Ovary (tissue), 3 donors: ENCODE measurements at regions not wholly inside any gene's neighbourhood (a gene's known extent, or its start where the extent isn't known, plus 50 kb on each side); places are given as distances from the start of the nearest gene placed in this dataset.
"Not testable (repeated sequence)": the region's sequence is repeated elsewhere in the genome, so short reads cannot be mapped to it uniquely, and the experiment has no call there.

Experiments used
- CTCF ChIP-seq, 3 donors: fragments of 450-650 bp in 2 of 3; fragments of 200-600 bp in 1 of 3; IDR thresholded peaks; one replicate each; pipeline versions ENCODE4 v1.5.1 to v1.8.0; 2016 to 2022; ENCODE audit warnings: antibody characterized with exemption in 3 of 3, mild to moderate bottlenecking in 1 of 3
- POLR2A ChIP-seq: fragments of 450-650 bp; IDR thresholded peaks from one replicate; pipeline ENCODE4 v1.6.1; 2017; ENCODE audit warnings: antibody characterized with exemption, mild to moderate bottlenecking, moderate library complexity
- donor health status: DM: no; HTN: no; CAD: no.

- TF ChIP-seq CTCF (IDR thresholded peaks at IDR 0.05); POLR2A: not testable (repeated sequence)
Observed at GRCh38 chr7:76901944-76902710, 130.0 kb downstream of the SPDYE17 start.
